Omental fat pad (tissue), 3 donors: ENCODE measurements at regions not wholly inside any gene's neighbourhood (a gene's known extent, or its start where the extent isn't known, plus 50 kb on each side); places are given as distances from the start of the nearest gene placed in this dataset.

ENCODE experiments used
- ATAC-seq: fragments of 150-250 bp; one replicate; pipeline ENCODE4 v1.9.1; 2016; ENCODE audit warnings: mild to moderate bottlenecking, moderate library complexity; ENCODE audit not compliant: low FRiP score
- DNase-seq: peaks from one replicate; pipeline ENCODE4 v3.0.0-alpha.2; 2019; ENCODE audit warnings: low spot score
- CTCF ChIP-seq, 3 donors: fragments of 450-650 bp; IDR thresholded peaks; one replicate each; pipeline ENCODE4 v1.5.1; 2016 to 2017; ENCODE audit warnings: antibody characterized with exemption in 3 of 3, mild to moderate bottlenecking in 3 of 3, moderate library complexity in 2 of 3

GRCh38 chr2:120887741-120888231 lies 152.1 kb downstream of the GLI2 start:
- ATAC-seq = no peak
- no peak for TF ChIP-seq CTCF (IDR thresholded peaks at IDR 0.05)
- DNase-seq = no peak

DNA sequence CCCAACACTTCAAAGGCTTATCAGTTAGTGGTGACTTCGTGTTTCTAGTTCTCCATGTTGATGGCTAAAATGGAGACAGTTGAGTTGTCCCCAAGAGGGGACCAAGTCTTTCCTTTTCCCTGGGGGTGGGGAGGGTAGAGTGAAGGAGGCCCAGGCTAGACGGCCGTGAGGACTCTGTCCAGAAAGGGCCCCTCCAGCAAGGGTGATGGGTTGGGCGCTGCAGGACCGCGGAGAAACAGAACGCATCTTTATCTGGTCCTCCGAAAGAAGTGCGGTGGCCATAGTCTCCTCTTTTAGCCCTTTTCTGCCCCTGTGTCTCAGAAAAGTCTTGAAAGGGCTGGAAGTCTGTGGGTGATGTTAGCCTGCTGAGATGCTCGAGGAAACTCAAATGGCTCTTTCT lies 153.2 kb downstream of the GLI2 start:
- no peak for ATAC-seq
- no peak for TF ChIP-seq CTCF (IDR thresholded peaks at IDR 0.05)
- no peak for DNase-seq

GRCh38 chr2:120889936-120890335 lies 154.3 kb downstream of the GLI2 start:
- no peak for ATAC-seq
- no peak for DNase-seq
- no peak for TF ChIP-seq CTCF (IDR thresholded peaks at IDR 0.05)

GRCh38 chr2:120890566-120891360 lies 155.1 kb downstream of the GLI2 start:
- TF ChIP-seq CTCF (IDR thresholded peaks at IDR 0.05) = no peak
- ATAC-seq (no peak), DNase-seq (no peak)

DNA sequence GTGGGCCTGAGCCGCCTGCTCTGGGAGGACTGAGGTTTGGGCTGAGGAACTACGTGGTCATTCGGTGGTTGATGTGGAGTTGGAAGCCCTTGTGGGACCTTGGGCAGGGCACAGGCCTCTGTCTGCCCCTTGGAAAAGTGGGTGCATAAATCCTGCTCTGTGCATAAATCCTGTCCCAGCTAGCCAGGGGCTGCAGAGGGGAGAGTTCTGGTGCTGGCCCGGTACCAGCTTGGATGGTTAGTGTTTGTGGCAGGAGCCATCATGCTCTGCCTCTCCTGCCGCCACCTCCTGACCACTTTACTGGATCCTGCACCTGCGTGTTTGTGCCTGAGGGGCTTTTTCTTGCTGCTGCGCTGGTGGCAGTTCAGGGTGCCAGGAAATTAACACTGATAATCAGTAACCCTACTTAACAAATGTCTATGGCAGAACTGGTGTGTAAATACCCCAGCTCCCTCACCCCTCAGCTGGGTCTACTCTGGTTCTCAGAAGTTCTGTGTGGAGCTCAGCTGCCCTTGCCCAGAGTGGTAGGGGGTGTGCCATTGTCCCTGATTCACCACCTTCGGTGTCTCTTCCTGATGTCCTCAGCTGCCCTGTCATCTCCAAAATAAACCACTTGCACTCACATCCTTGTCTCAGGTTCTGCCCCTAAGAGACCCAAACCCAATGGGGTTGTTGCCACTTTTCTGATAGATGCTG lies 156.8 kb downstream of the GLI2 start:
- ATAC-seq = no peak
- no peak for DNase-seq
- no peak for TF ChIP-seq CTCF (IDR thresholded peaks at IDR 0.05)

- TF ChIP-seq CTCF (IDR thresholded peaks at IDR 0.05) = no peak
- DNase-seq (no peak), ATAC-seq (no peak)
Measured at GRCh38 chr2:120892967-120893667, 157.4 kb downstream of the GLI2 start.
